Activated T-cell treated with anti-CD3 and anti-CD28 coated beads, Interleukin-2, amount 50 U/mL, for 48 hours (primary cell): ENCODE measurements at regions not wholly inside any gene's neighbourhood (a gene's known extent, or its start where the extent isn't known, plus 50 kb on each side); places are given as distances from the start of the nearest gene placed in this dataset.

ENCODE experiments used
- DNase-seq, 2 experiments: peaks; one replicate each; pipeline ENCODE4 v3.0.0-alpha.2; 2020

DNA sequence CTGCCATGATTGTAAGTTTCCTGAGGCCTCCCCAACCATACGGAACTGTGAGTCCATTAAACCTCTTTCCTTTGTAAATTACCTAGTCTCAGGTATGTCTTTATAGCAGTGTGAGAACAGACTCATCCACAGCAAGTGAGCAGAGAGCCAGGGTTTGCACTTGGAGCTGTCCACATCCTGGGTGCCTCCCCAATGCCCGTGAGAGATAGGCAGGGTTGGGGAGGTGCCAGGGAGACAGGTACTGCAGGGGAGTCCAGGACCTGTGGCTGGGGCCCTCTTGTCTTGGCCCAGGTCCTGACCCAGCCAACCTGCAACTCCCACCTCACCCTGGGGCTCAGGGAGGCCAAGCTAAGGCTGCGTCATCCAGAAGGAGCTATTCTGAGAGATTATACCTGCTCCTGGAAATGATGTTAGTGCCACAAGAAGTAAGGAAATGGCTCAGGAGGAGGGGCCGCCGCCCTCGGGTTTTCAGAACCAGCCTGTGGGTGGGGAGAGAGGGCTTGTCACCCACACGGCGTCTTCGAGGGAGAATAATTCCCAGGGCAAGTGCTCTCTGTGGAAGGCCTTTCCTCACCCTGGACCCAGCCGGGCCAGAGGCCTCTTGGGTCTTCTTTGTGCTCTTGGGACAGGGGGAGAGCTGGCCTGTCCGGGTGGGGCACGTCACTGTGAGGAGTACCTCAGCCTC is 66.5 kb downstream of the ADRA2C start:
- no peak for DNase-seq

- no peak for DNase-seq
These were observed 67.3 kb downstream of the ADRA2C start for GRCh38 chr4:3833326-3833989.

- DNase-seq, result no peak
These were observed 68.0 kb downstream of the ADRA2C start for GRCh38 chr4:3834186-3834662.

DNA sequence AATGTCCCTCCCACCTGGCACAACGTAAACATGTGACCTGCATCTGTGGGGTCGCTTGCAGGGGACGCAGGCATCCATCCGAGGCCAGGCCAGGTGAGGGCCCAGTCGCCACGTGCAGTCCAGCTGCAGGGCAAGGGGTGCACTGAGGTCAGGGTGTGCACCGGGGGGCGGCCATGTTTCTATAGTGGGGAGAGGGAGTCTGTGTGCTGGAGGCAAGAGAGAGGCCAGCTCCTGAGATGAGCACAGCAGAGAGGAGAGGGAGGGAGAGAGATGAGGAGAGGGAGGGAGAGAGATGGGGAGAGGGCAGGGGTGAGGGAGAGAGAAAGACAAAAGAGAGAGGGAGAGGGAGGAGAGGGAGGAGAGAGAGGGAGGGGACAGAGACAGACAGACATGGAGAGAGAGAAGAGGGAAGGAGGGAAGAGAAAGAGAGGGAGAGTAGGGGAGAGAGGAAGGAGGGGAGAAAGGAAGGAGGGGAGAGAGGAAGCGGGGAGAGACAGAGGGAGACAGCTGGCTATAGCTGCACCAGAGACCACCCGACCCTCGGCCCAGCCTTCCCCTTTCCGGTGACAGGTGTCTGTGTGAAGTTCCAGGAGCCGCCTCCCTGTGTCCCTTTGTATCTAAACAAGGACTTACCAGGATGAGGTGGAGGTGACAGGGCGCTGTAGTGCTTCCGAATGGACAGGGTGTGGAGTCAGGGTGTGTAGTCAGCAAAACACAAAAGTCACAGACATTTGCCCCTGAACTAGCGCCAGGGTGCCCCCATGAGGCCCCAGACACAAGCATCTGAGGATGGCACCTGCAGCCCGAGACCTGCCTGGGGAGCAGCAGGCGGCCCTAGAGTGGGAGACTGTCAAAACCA is 68.7 kb downstream of the ADRA2C start:
- no peak for DNase-seq

DNA sequence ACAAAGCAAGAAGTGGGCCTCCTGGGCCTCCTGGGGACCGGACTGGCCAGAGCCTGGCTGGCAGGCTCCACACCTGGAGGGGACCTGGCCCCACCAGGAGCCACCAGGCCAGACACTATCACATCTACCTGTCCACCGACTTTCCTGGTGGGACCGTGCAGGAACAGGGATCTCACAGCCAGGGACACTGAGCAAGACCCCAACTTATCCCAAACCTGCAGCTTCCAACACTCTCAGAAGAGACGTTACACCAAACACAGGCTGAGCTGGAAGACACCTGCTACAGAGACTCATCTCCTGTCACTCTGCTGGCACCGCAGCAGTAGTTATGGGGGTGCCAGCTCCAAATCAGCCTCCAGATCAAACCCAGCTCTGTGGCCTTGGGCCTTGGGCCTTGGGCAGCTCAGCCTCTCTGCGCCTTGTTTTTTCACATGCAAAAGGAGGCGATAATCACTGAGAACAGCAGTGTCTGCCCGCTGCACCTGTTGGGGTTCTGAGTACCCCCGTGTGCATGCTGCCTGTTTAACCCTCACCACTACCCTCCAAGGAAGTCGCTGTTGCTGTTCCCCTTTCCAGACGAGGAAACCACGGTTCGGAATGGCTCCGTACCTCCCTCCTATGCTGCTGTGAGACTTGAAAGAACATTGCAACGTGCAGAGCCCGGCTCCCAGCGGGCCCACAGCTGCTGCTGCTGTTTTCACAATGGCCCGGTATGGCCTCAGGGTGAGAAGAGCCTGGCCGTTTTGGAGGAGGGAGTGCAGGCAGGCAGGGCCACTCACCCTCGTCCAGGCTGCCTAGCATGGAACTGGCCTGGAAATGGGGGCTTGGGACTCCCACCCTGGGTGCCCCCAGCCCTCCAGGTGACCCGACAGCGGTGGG is 69.6 kb downstream of the ADRA2C start:
- DNase-seq, result no peak

DNA sequence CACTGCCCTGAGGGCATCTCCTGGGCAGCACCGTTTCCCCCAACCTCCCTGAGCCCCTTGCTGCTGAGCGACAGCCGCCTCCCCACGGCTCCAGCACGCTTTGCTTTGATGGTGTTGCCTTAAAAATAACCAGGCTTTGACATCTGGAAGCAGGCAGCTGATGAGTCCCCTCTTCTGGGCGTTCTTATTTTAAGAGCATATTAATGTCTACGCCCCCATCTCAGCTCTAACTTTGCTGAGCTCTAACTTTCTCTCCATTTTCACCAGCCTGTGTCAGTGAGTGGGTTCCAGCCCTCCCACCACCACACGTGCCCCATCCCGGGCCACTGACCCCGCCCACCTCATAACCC is 70.2 kb downstream of the ADRA2C start:
- no peak for DNase-seq

GRCh38 chr4:3836756-3837601 is 70.8 kb downstream of the ADRA2C start:
- peak; percentile 31 to 40 for DNase-seq

- DNase-seq, result no peak
These were observed 72.5 kb downstream of the ADRA2C start for GRCh38 chr4:3838437-3839380.

- DNase-seq, result no peak
These were observed 79.0 kb downstream of the ADRA2C start for GRCh38 chr4:3845094-3845743.

- DNase-seq, result no peak
These were observed 79.7 kb downstream of the ADRA2C start for GRCh38 chr4:3845744-3846429.

DNA sequence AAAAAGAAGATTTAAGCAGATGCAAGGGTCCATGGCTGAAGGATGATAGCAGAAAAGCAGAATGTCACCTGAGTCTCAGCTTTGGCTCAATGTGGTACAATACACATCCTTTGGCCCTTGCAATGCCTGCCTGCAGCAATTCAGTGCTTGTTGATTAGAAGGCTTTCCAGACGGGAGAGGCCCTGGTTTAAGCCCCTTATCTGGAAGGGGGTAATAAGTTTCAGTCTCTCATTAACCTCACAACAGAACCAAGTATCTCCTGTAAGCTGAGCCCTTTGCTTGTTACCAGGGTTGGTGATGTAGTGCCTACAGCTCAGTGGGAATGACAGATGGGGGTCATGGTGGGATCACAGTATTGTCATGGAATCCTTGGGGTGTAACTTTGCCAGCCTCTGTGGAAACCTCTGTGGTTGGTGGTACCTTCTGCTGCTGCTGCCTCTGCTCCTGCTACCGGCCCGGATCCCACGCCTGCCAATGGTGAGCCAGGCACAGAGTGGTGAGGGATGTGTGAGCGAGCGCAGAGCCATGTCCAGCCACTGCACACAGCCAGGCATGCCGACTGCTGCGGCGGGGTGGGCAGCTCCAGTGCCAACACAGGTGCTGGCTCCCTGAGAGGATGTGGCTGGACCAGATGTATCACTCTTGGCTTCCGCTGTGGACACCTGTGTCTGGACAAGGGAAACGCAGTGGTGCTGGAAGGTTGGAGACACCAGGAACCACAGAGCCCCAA is 81.2 kb downstream of the ADRA2C start:
- DNase-seq, result no peak

DNA sequence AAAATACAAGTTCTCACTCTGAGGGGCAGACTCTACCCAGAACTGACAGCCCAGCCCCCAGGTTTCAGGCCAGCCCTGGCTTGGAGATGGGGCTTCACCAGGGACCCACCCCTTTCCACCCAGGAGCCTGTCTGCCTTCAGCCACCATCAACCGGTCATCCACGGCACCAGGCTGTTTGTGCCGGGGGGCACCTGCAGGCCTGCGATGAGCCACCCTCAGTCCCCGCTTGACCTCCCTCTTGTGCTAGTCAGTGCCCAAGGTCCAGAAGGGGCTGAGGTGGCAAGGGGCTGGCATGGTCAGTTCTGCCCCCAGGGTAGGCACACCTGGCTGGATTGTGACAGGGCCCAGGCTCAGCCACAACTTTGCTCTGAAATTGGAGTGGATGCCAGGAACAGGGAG is 82.1 kb downstream of the ADRA2C start:
- DNase-seq, result no peak

DNA sequence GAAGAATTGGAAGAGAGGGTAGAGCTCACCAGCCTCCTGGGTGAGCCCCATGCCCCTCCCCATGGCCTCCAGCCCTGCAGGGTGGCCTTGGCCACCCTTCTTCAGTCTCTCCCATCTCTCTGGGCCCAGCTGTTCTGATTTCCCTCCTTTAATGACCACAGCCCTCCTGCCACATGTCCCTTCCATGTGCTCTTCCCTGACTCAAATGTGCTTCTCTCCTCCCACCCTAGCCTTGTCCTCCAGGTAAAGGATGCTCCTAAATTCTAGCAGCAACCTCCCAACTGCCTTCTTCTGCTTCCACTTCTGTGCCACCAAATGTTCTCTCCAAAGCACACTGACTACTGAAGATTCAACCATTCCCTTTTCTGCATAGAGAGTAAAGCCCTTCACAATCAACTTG is 83.0 kb downstream of the ADRA2C start:
- DNase-seq, result no peak

- no peak for DNase-seq
These were observed 83.9 kb downstream of the ADRA2C start for GRCh38 chr4:3850128-3850527.

DNA sequence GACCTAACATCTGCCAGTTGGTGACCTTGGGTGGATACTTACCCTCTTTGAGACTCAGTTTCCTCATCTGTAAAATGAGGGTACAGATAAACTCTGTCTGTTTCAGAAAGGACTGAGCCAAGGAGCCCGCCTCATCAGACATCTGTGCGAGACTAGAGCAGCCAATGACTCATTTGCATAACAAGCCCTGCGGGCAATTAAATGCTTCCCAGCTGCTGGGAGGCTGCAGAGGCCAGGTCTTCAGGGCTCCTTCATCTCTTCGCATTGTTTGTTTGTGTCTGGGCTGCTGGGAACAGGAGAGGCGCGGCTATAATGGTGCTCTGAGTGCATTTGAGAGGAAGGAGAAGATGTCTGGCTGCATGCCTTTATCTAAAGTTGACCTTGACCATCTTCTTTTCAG is 85.0 kb downstream of the ADRA2C start:
- no peak for DNase-seq

GRCh38 chr4:3851881-3852280 is 85.7 kb downstream of the ADRA2C start:
- no peak for DNase-seq

DNA sequence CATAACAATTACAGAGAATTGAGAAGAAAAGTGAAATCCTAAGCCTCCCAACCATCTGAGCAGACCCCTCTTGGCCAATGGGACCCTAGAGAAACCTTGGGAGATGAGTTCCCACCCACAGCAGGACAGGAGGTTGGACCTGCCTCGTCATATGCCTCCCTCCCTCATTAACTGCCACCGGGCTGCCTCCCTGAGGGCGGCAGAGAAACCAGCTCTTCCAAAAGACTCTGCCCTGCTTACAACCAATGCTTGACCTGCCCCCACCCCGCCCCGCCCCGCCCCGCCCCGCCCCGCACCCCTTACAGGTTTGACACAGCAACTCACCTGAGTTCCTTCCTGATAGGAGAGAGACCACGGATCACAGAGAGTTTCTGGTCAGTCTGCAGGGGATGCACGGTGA is 86.1 kb downstream of the ADRA2C start:
- no peak for DNase-seq

DNA sequence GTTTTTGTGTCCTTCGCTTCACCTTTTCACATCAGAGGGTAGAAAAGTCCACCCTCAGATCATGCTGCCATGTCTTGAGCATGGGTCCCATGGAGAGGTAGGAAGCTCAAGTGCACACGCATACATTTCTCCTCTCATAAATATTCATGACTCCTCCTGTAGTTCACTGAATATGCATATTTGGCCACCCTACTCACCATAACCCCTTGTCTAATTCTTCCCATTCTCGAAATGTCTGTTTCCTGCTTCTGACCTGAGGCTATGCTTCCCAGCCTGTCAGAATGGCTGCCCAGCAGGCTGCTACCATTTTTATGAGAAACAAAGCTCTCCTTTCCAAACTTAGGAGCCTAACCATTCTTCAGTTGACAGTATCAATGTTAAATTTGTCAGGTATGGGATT is 86.5 kb downstream of the ADRA2C start:
- no peak for DNase-seq
